WTC11 (cell line): ENCODE measurements at regions not wholly inside any gene's neighbourhood (a gene's known extent, or its start where the extent isn't known, plus 50 kb on each side); places are given as distances from the start of the nearest gene placed in this dataset.

Source experiments
- EMX1 ChIP-seq: fragments of 250-450 bp; sonication (Bioruptor Pico); IDR thresholded peaks from 2 replicates; pipeline ENCODE4 v1.8.0; 2021; ENCODE audit warnings: mild to moderate bottlenecking
- ETV6 ChIP-seq: sonication (generic); formaldehyde crosslinking; IDR thresholded peaks from 2 replicates; pipeline ENCODE4 v1.8.1; 2022; ENCODE audit warnings: mild to moderate bottlenecking, missing genetic modification reagents
- KAT7 ChIP-seq: sonication (generic); formaldehyde crosslinking; IDR thresholded peaks from 2 replicates; pipeline ENCODE4 v1.8.1; 2023; ENCODE audit warnings: missing genetic modification reagents, mild to moderate bottlenecking, borderline replicate concordance
- MYBL2 ChIP-seq: sonication (generic); formaldehyde crosslinking; IDR thresholded peaks from 2 replicates; pipeline ENCODE4 v1.8.1; 2023; ENCODE audit warnings: mild to moderate bottlenecking, moderate library complexity, missing genetic modification reagents
- NR3C1 ChIP-seq: sonication (generic); formaldehyde crosslinking; conservative IDR thresholded peaks from 2 replicates; pipeline ENCODE4 v1.8.1; 2023; ENCODE audit warnings: low read depth, mild to moderate bottlenecking, missing genetic modification reagents
- ZBTB21 ChIP-seq: sonication (generic); formaldehyde crosslinking; IDR thresholded peaks from 2 replicates; pipeline ENCODE4 v1.8.1; 2023; ENCODE audit warnings: mild to moderate bottlenecking, missing genetic modification reagents, borderline replicate concordance
- ZNF671 ChIP-seq: fragments of 250-450 bp; sonication (Bioruptor Pico); IDR thresholded peaks from 2 replicates; pipeline ENCODE4 v1.8.0; 2021; ENCODE audit warnings: mild to moderate bottlenecking
- TF ChIP-seq, protein P1 (sequence below): fragments of 200-600 bp; IDR thresholded peaks from 2 replicates; pipeline ENCODE4 v1.8.0; 2022; ENCODE audit warnings: antibody characterized with exemption

DNA sequence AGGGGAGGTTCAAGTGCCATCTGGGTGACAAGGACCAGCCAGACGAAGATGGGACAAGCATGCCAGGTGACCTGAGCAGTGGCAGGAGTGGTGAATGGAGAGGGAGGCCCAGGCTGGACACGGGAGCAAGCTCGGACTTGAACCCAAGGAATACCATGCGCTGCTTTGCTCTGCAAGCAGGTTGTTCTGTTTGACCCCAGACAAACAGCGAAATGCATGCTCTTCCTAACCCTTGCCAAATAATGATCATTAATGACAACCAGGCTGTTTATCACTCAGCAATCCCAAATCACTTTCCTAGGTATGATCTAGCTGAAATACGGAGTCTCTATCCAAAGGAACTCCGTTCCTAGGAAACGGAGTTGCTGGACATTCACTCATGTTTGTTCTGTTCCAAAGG is 77.4 kb downstream of the PTPDC1 start:
- no peak for TF ChIP-seq KAT7 (CRISPR knock-in tag)
- TF ChIP-seq, protein P1, sequence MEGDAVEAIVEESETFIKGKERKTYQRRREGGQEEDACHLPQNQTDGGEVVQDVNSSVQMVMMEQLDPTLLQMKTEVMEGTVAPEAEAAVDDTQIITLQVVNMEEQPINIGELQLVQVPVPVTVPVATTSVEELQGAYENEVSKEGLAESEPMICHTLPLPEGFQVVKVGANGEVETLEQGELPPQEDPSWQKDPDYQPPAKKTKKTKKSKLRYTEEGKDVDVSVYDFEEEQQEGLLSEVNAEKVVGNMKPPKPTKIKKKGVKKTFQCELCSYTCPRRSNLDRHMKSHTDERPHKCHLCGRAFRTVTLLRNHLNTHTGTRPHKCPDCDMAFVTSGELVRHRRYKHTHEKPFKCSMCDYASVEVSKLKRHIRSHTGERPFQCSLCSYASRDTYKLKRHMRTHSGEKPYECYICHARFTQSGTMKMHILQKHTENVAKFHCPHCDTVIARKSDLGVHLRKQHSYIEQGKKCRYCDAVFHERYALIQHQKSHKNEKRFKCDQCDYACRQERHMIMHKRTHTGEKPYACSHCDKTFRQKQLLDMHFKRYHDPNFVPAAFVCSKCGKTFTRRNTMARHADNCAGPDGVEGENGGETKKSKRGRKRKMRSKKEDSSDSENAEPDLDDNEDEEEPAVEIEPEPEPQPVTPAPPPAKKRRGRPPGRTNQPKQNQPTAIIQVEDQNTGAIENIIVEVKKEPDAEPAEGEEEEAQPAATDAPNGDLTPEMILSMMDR = no peak
- TF ChIP-seq ETV6 (CRISPR knock-in tag) = no peak
- no peak for TF ChIP-seq ZNF671
- TF ChIP-seq NR3C1 (CRISPR knock-in tag) = no peak
- TF ChIP-seq MYBL2 (CRISPR knock-in tag) = no peak
- TF ChIP-seq ZBTB21 (CRISPR knock-in tag) = no peak
- no peak for TF ChIP-seq EMX1 (CRISPR knock-in tag)
